ENCODE measurements at regions not wholly inside any gene's neighbourhood (a gene's known extent, or its start where the extent isn't known, plus 50 kb on each side); places are given as distances from the start of the nearest gene placed in this dataset.
A peak's percentile ranks its signal among the peaks of the same experiment; 100 is the strongest.

GRCh38 chr10:3857318-3857717 is 72.3 kb upstream of the KLF6 start:
- ChIA-PET POLR2A (interaction anchor here (0.5 kb wide), 1 partner anchor 47 kb away, joined by 8 read pairs; no protein-coding TSS in a partner anchor), CTCF (no interaction called here)
- Histone ChIP-seq H3K4me3 (ENCODE audit: low read depth, low read length) (no peak overlapping the region), H3K36me3 (ENCODE audit: control insufficient read depth, insufficient read depth, low read length) (no peaks in the 10 kb centered on the region), H3K27me3 (ENCODE audit: control insufficient read depth, insufficient read depth, low read length) (no peaks in the 10 kb centered on the region)
- no peak for DNase-seq (ENCODE audit: low read depth)
- no peak for TF ChIP-seq CTCF (IDR thresholded peaks at IDR 0.05; ENCODE audit: insufficient read depth, low read depth, low read length)

- no peaks in the 10 kb centered on the region for H3K27me3 ChIP-seq (ENCODE audit: control insufficient read depth, insufficient read depth, low read length)
- DNase-seq (ENCODE audit: low read depth): no peak
- no peaks in the 10 kb centered on the region for H3K36me3 ChIP-seq (ENCODE audit: control insufficient read depth, insufficient read depth, low read length)
- no peak for TF ChIP-seq CTCF (IDR thresholded peaks at IDR 0.05; ENCODE audit: insufficient read depth, low read depth, low read length)
- no peak overlapping the region for H3K4me3 ChIP-seq (ENCODE audit: low read depth, low read length)
- POLR2A ChIA-PET: interaction anchor here (0.5 kb wide), 1 partner anchor 46 kb away, joined by 8 read pairs; no protein-coding TSS in a partner anchor
- CTCF ChIA-PET: no interaction called here
Measured at GRCh38 chr10:3856593-3856992, 71.6 kb upstream of the KLF6 start.

- TF ChIP-seq CTCF (IDR thresholded peaks at IDR 0.05; ENCODE audit: insufficient read depth, low read depth, low read length): no peak
- CTCF ChIA-PET: interaction anchor here (0.9 kb wide), 1 partner anchor 34 kb away, joined by 3 read pairs; no protein-coding TSS in a partner anchor
Measured at GRCh38 chr10:3853547-3854303, 68.7 kb upstream of the KLF6 start.

GRCh38 chr10:3853016-3853415 is 68.0 kb upstream of the KLF6 start:
- Histone ChIP-seq H3K4me3 (ENCODE audit: low read depth, low read length) (no peak overlapping the region), H3K36me3 (ENCODE audit: control insufficient read depth, insufficient read depth, low read length) (no peaks in the 10 kb centered on the region), H3K27me3 (ENCODE audit: control insufficient read depth, insufficient read depth, low read length) (no peaks in the 10 kb centered on the region)
- POLR2A ChIA-PET: interaction anchor here (0.6 kb wide), 1 partner anchor 182 kb away, joined by 3 read pairs; no protein-coding TSS in a partner anchor
- DNase-seq (ENCODE audit: low read depth): no peak
- CTCF ChIA-PET: interaction anchor here (0.9 to 1.2 kb wide), 2 partner anchors 27 to 33 kb away, joined by 3 to 4 read pairs; no protein-coding TSS in a partner anchor
- TF ChIP-seq CTCF (IDR thresholded peaks at IDR 0.05; ENCODE audit: insufficient read depth, low read depth, low read length): no peak

More at GRCh38 chr10:3853547-3854303, 68.7 kb upstream of the KLF6 start:
- no peaks in the 10 kb centered on the region for H3K27me3 ChIP-seq (ENCODE audit: control insufficient read depth, insufficient read depth, low read length)
- no peaks in the 10 kb centered on the region for H3K36me3 ChIP-seq (ENCODE audit: control insufficient read depth, insufficient read depth, low read length)
- POLR2A ChIA-PET: no interaction called here
- H3K4me3 ChIP-seq (ENCODE audit: low read depth, low read length): no peak overlapping the region
- peak; percentile 59 for DNase-seq (ENCODE audit: low read depth)

- peak; percentile 95 for DNase-seq (ENCODE audit: low read depth)
- Histone ChIP-seq H3K27me3 (ENCODE audit: control insufficient read depth, insufficient read depth, low read length) (no peaks in the 10 kb centered on the region), H3K36me3 (ENCODE audit: control insufficient read depth, insufficient read depth, low read length) (no peaks in the 10 kb centered on the region), H3K4me3 (ENCODE audit: low read depth, low read length) (no peak overlapping the region)
- ChIA-PET POLR2A (interaction anchor here (0.5 to 0.8 kb wide), 4 partner anchors 67 to 656 kb away, joined by 3 to 5 read pairs (median 3); partner anchors contain the start of gene KLF6), CTCF (interaction anchor here (0.6 to 1.2 kb wide), 2 partner anchors 27 to 395 kb away, joined by 3 to 4 read pairs; no protein-coding TSS in a partner anchor)
- TF ChIP-seq CTCF (IDR thresholded peaks at IDR 0.05; ENCODE audit: insufficient read depth, low read depth, low read length): no peak
Measured at GRCh38 chr10:3852147-3852904, 67.3 kb upstream of the KLF6 start.
